Neural progenitor cell (in vitro differentiated cells): ENCODE measurements at regions not wholly inside any gene's neighbourhood (a gene's known extent, or its start where the extent isn't known, plus 50 kb on each side); places are given as distances from the start of the nearest gene placed in this dataset.

Experiments used
- DNase-seq: peaks from one replicate; pipeline ENCODE4 v3.0.0-alpha.2; 2016; ENCODE audit warnings: low spot score
- H2AFZ ChIP-seq: fragments of 200-600 bp; sonication (generic); replicated peaks from 2 replicates; pipeline ENCODE4 v1.6.1; 2016; ENCODE audit warnings: antibody characterized with exemption
- H3F3A ChIP-seq: fragments of 200-600 bp; sonication (generic); 2 replicates; pipeline ENCODE4 v1.6.1; 2016; ENCODE audit warnings: antibody characterized with exemption, low read depth
- H3K27ac ChIP-seq: fragments of 200-600 bp; sonication (generic); 2 replicates; pipeline ENCODE4 v1.5.1; 2016; ENCODE audit warnings: mild to moderate bottlenecking
- H3K27me3 ChIP-seq: fragments of 200-600 bp; sonication (generic); 2 replicates; pipeline ENCODE4 v1.6.1; 2016; ENCODE audit warnings: mild to moderate bottlenecking, moderate library complexity
- H3K36me3 ChIP-seq: fragments of 200-600 bp; sonication (generic); 2 replicates; pipeline ENCODE4 v1.5.1; 2016
- H3K4me1 ChIP-seq: fragments of 200-600 bp; sonication (generic); 2 replicates; pipeline ENCODE4 v1.6.1; 2016; ENCODE audit warnings: mixed run types
- H3K4me2 ChIP-seq: fragments of 200-600 bp; sonication (generic); 2 replicates; pipeline ENCODE4 v1.6.1; 2016
- H3K4me3 ChIP-seq: fragments of 200-600 bp; sonication (generic); 2 replicates; pipeline ENCODE4 v1.5.1; 2016
- H3K79me2 ChIP-seq: fragments of 200-600 bp; sonication (generic); 2 replicates; pipeline ENCODE4 v1.6.1; 2016; ENCODE audit warnings: low read depth
- H3K9ac ChIP-seq: fragments of 200-600 bp; sonication (generic); 2 replicates; pipeline ENCODE4 v1.6.1; 2016
- H3K9me3 ChIP-seq: fragments of 200-600 bp; sonication (generic); 2 replicates; pipeline ENCODE4 v1.5.1; 2016; ENCODE audit warnings: low read depth
- H4K20me1 ChIP-seq: fragments of 200-600 bp; sonication (generic); 2 replicates; pipeline ENCODE4 v1.6.1; 2016; ENCODE audit warnings: low read depth
- H3K27ac Mint-ChIP-seq: 3 replicates; pipeline ENCODE4 v1.8.0; 2021; ENCODE audit warnings: mixed read lengths
- H3K27me3 Mint-ChIP-seq: 2 replicates; pipeline ENCODE4 v1.8.0; 2022; ENCODE audit warnings: low read depth, mild to moderate bottlenecking, inconsistent platforms, moderate library complexity, mixed read lengths; ENCODE audit not compliant: insufficient read depth
- H3K36me3 Mint-ChIP-seq: 3 replicates; pipeline ENCODE4 v1.8.0; 2021; ENCODE audit warnings: mixed read lengths
- H3K4me1 Mint-ChIP-seq: 3 replicates; pipeline ENCODE4 v1.8.0; 2021; ENCODE audit warnings: mixed read lengths
- H3K4me3 Mint-ChIP-seq: 3 replicates; pipeline ENCODE4 v1.8.0; 2021; ENCODE audit warnings: mild to moderate bottlenecking, moderate library complexity, mixed read lengths
- H3K9me3 Mint-ChIP-seq: 3 replicates; pipeline ENCODE4 v1.8.0; 2020; ENCODE audit warnings: mixed read lengths
- CTCF ChIP-seq: fragments of 200-600 bp; sonication (generic); IDR thresholded peaks from 2 replicates; pipeline ENCODE4 v1.5.1; 2017; ENCODE audit warnings: antibody characterized with exemption, mild to moderate bottlenecking
- EZH2 ChIP-seq: fragments of 200-600 bp; sonication (generic); IDR thresholded peaks from 2 replicates; pipeline ENCODE4 v1.6.1; 2017; ENCODE audit warnings: antibody characterized with exemption, mild to moderate bottlenecking, moderate library complexity
- EZH2phosphoT487 ChIP-seq: fragments of 200-600 bp; sonication (generic); IDR thresholded peaks from 2 replicates; pipeline ENCODE4 v1.6.1; 2017; ENCODE audit warnings: antibody characterized with exemption

- H3K9me3 Mint-ChIP-seq = no peaks in the 10 kb centered on the region
- Histone ChIP-seq H3K27me3 (no peaks in the 10 kb centered on the region), H3K27ac (no peak overlapping the region), H3K79me2 (no peaks in the 10 kb centered on the region), H3F3A (no peaks in the 10 kb centered on the region), H4K20me1 (no peaks in the 10 kb centered on the region), H3K9ac (no peak overlapping the region), H3K4me2 (no peak overlapping the region), H3K4me3 (no peak overlapping the region), H3K36me3 (no peaks in the 10 kb centered on the region), H3K4me1 (peaks cover 12% of the 10 kb centered on the region), H3K9me3 (no peaks in the 10 kb centered on the region), H2AFZ (no peak overlapping the region)
- peak; percentile 28 for DNase-seq
- H3K4me1 Mint-ChIP-seq = peaks cover 14% of the 10 kb centered on the region
- TF ChIP-seq EZH2 = no peak
- TF ChIP-seq CTCF = no peak
- TF ChIP-seq EZH2phosphoT487 = no peak
- H3K4me3 Mint-ChIP-seq = no peak overlapping the region
- no peaks in the 10 kb centered on the region for H3K36me3 Mint-ChIP-seq
- H3K27me3 Mint-ChIP-seq = no peaks in the 10 kb centered on the region
- no peak overlapping the region for H3K27ac Mint-ChIP-seq
These were observed 561.9 kb downstream of the GBE1 start for GRCh38 chr3:81199587-81199986.

- H3F3A ChIP-seq = no peaks in the 10 kb centered on the region
- H3K9ac ChIP-seq = no peak overlapping the region
- no peaks in the 10 kb centered on the region for H3K27me3 ChIP-seq
- H3K9me3 Mint-ChIP-seq = no peaks in the 10 kb centered on the region
- H3K79me2 ChIP-seq = no peaks in the 10 kb centered on the region
- peak overlapping the region; percentile 50 for H2AFZ ChIP-seq
- no peaks in the 10 kb centered on the region for H3K27me3 Mint-ChIP-seq
- H3K4me1 Mint-ChIP-seq = peaks cover 14% of the 10 kb centered on the region
- peaks cover 12% of the 10 kb centered on the region for H3K4me1 ChIP-seq
- H4K20me1 ChIP-seq = no peaks in the 10 kb centered on the region
- no peak overlapping the region for H3K4me3 Mint-ChIP-seq
- no peak overlapping the region for H3K4me3 ChIP-seq
- no peaks in the 10 kb centered on the region for H3K36me3 Mint-ChIP-seq
- H3K27ac Mint-ChIP-seq = no peak overlapping the region
- no peaks in the 10 kb centered on the region for H3K9me3 ChIP-seq
- TF ChIP-seq EZH2phosphoT487 (no peak), EZH2 (no peak), CTCF (no peak)
- H3K4me2 ChIP-seq = no peak overlapping the region
- no peak for DNase-seq
- H3K36me3 ChIP-seq = no peaks in the 10 kb centered on the region
- no peak overlapping the region for H3K27ac ChIP-seq
These were observed 562.7 kb downstream of the GBE1 start for GRCh38 chr3:81198756-81199155.

GRCh38 chr3:81198216-81198615, 563.2 kb downstream of the GBE1 start:
- Histone ChIP-seq H3F3A (no peaks in the 10 kb centered on the region), H3K27ac (no peak overlapping the region), H3K27me3 (no peaks in the 10 kb centered on the region), H3K79me2 (no peaks in the 10 kb centered on the region), H3K9me3 (no peaks in the 10 kb centered on the region), H2AFZ (no peak overlapping the region), H3K4me2 (no peak overlapping the region), H3K4me1 (peaks cover 12% of the 10 kb centered on the region), H3K4me3 (no peak overlapping the region), H3K36me3 (no peaks in the 10 kb centered on the region), H3K9ac (no peak overlapping the region), H4K20me1 (no peaks in the 10 kb centered on the region)
- Mint-ChIP-seq H3K4me3 (no peak overlapping the region), H3K36me3 (no peaks in the 10 kb centered on the region), H3K27ac (no peak overlapping the region), H3K4me1 (peaks cover 14% of the 10 kb centered on the region), H3K9me3 (no peaks in the 10 kb centered on the region), H3K27me3 (no peaks in the 10 kb centered on the region)
- TF ChIP-seq EZH2phosphoT487 (no peak), CTCF (no peak), EZH2 (no peak)
- no peak for DNase-seq

- no peaks in the 10 kb centered on the region for H3K36me3 Mint-ChIP-seq
- TF ChIP-seq EZH2 = no peak
- TF ChIP-seq EZH2phosphoT487 = no peak
- no peak for TF ChIP-seq CTCF
- no peaks in the 10 kb centered on the region for H3K9me3 ChIP-seq
- H4K20me1 ChIP-seq = no peaks in the 10 kb centered on the region
- no peak for DNase-seq
- H3K27ac Mint-ChIP-seq = no peak overlapping the region
- no peaks in the 10 kb centered on the region for H3K27me3 Mint-ChIP-seq
- H3K27ac ChIP-seq = no peak overlapping the region
- H3K4me3 Mint-ChIP-seq = no peak overlapping the region
- H3K4me1 ChIP-seq = peaks cover 12% of the 10 kb centered on the region
- no peak overlapping the region for H2AFZ ChIP-seq
- no peaks in the 10 kb centered on the region for H3K36me3 ChIP-seq
- H3K27me3 ChIP-seq = no peaks in the 10 kb centered on the region
- no peak overlapping the region for H3K4me3 ChIP-seq
- no peak overlapping the region for H3K9ac ChIP-seq
- no peak overlapping the region for H3K4me2 ChIP-seq
- H3F3A ChIP-seq = no peaks in the 10 kb centered on the region
- H3K79me2 ChIP-seq = no peaks in the 10 kb centered on the region
- H3K4me1 Mint-ChIP-seq = peaks cover 14% of the 10 kb centered on the region
- no peaks in the 10 kb centered on the region for H3K9me3 Mint-ChIP-seq
These were observed 564.1 kb downstream of the GBE1 start for GRCh38 chr3:81197386-81197785.
